ENCODE measurements at regions not wholly inside any gene's neighbourhood (a gene's known extent, or its start where the extent isn't known, plus 50 kb on each side); places are given as distances from the start of the nearest gene placed in this dataset.

- 92% methylated on average over 4 of the region's 4 CpGs; no CpG with 5 or more reads in 1 of the 2 experiments for WGBS, 2 experiments (ENCODE audit: extremely low coverage in 1 of 2, insufficient coverage in 1 of 2, insufficient read length in 1 of 2, insufficient replicate concordance in 2 of 2, low coverage in 1 of 2, low lambda C conversion rate in 2 of 2, missing lambda C conversion rate in 1 of 2)
- Histone ChIP-seq H2BK12ac (ENCODE audit: low read depth, low read length) (no peak overlapping the region), H2AK5ac (ENCODE audit: low read depth, low read length) (no peak overlapping the region), H3K4ac (replicated peaks; ENCODE audit: insufficient read length, low read depth, low read length) (no peak overlapping the region), H3K79me1 (ENCODE audit: low read depth, low read length) (no peaks in the 10 kb centered on the region), H4K8ac (ENCODE audit: extremely low read depth, insufficient read depth, low read length) (no peak overlapping the region), H3K36me3 (ENCODE audit: control insufficient read depth in 2 of 4, insufficient read depth in 4 of 4, low read length in 3 of 4) (no peaks in the 10 kb centered on the region), H4K5ac (ENCODE audit: insufficient read length, low read depth, low read length) (no peak overlapping the region), H3K23ac (ENCODE audit: insufficient read length) (no peak overlapping the region), H3K9ac (replicated peaks in 1 of 4; ENCODE audit: extremely low read depth in 1 of 4, low read depth in 3 of 4, low read length in 3 of 4) (no peak overlapping the region), H2BK5ac (ENCODE audit: low read depth, low read length) (no peak overlapping the region), H3K27ac (ENCODE audit: low read depth, low read length) (no peak overlapping the region), H2AFZ (ENCODE audit: low read length) (no peak overlapping the region), H3K79me2 (ENCODE audit: control insufficient read depth in 1 of 2, insufficient read depth in 2 of 2, low read length in 2 of 2) (no peaks in the 10 kb centered on the region), H3K4me1 (replicated peaks in 1 of 4; ENCODE audit: control insufficient read depth in 3 of 4, insufficient read depth in 4 of 4, low read length in 3 of 4) (no peaks in the 10 kb centered on the region), H4K91ac (replicated peaks; ENCODE audit: insufficient read length, low read length) (no peak overlapping the region), H2BK15ac (ENCODE audit: low read length) (no peak overlapping the region), H3K23me2 (ENCODE audit: low read depth, low read length) (no peaks in the 10 kb centered on the region), H3K4me2 (ENCODE audit: insufficient read depth in 1 of 2, low read depth in 2 of 2, low read length in 2 of 2) (no peak overlapping the region), H3K9me3 (ENCODE audit: insufficient read depth in 2 of 2, low read depth in 1 of 2, low read length in 1 of 2) (no peaks in the 10 kb centered on the region), H3K27me3 (replicated peaks in 1 of 4; ENCODE audit: control insufficient read depth in 3 of 4, extremely low read depth in 1 of 4, insufficient read depth in 3 of 4, low read length in 3 of 4) (no peaks in the 10 kb centered on the region), H3K18ac (ENCODE audit: extremely low read depth, low read length) (no peak overlapping the region), H2BK120ac (replicated peaks; ENCODE audit: low read depth, low read length) (no peak overlapping the region), H3K4me3 (ENCODE audit: extremely low read depth in 1 of 4, insufficient read depth in 2 of 4, low read depth in 3 of 4, low read length in 4 of 4) (no peak overlapping the region), H3K14ac (ENCODE audit: insufficient read length) (no peak overlapping the region), H4K20me1 (replicated peaks in 1 of 2; ENCODE audit: control insufficient read depth in 1 of 2, insufficient read depth in 2 of 2, low read length in 2 of 2) (no peaks in the 10 kb centered on the region), H3K56ac (replicated peaks; ENCODE audit: insufficient read length, low read depth, low read length) (no peak overlapping the region), H2BK20ac (ENCODE audit: low read length) (no peak overlapping the region)
- DNase-seq (ENCODE audit: low read depth in 1 of 2, low spot score in 2 of 2) = no peak
- FAIRE-seq = no peak
- CTCF ChIA-PET (ENCODE audit: partially characterized antibody) = no interaction called here
- POLR2A ChIA-PET (ENCODE audit: partially characterized antibody) = no interaction called here
- no peak for TF ChIP-seq NRF1 (IDR thresholded peaks at IDR 0.05; ENCODE audit: low read depth, low read length)
- no peak for TF ChIP-seq RAD21 (IDR thresholded peaks at IDR 0.05 in 1 of 2, conservative IDR thresholded peaks at IDR 0.05 in 1 of 2; ENCODE audit: low read depth in 2 of 2, low read length in 2 of 2)
Observed at GRCh38 chrX:82627568-82627967, 880.5 kb upstream of the POU3F4 start.

Data from H1 (cell line).